ENCODE measurements at regions not wholly inside any gene's neighbourhood (a gene's known extent, or its start where the extent isn't known, plus 50 kb on each side); places are given as distances from the start of the nearest gene placed in this dataset.

GRCh38 chr18:24543795-24544498 is 83.5 kb downstream of the HRH4 start:
- no peaks in the 10 kb centered on the region for H3K27me3 Mint-ChIP-seq
- H3K79me2 ChIP-seq (ENCODE audit: control insufficient read depth, insufficient read depth, low read length) = no peaks in the 10 kb centered on the region
- intact Hi-C loops (cut with micrococcal nuclease) = no loop called here
- H3K4me3 ChIP-seq (ENCODE audit: control extremely low read depth in 1 of 5, extremely low read depth in 1 of 5, insufficient read depth in 1 of 5, low read depth in 2 of 5, low read length in 4 of 5) = no peak overlapping the region
- H4K20me1 ChIP-seq (ENCODE audit: control insufficient read depth, insufficient read depth, low read length, poor library complexity, severe bottlenecking) = no peaks in the 10 kb centered on the region
- no peaks in the 10 kb centered on the region for H3K4me1 ChIP-seq (ENCODE audit: control insufficient read depth in 2 of 2, insufficient read depth in 2 of 2, low read length in 2 of 2)
- ATAC-seq (ENCODE audit: low read depth) (no peak), DNase-seq (no peak)
- H3K4me3 Mint-ChIP-seq = no peak overlapping the region
- no peaks in the 10 kb centered on the region for H3K36me3 ChIP-seq (replicated peaks in 1 of 2; ENCODE audit: control extremely low read depth in 1 of 2, control insufficient read depth in 1 of 2, extremely low read depth in 1 of 2, insufficient read depth in 2 of 2, low read length in 1 of 2)
- no peak overlapping the region for H3K27ac ChIP-seq (ENCODE audit: low read length in 2 of 2)
- no peak overlapping the region for H3K9ac ChIP-seq (ENCODE audit: low read length)
- no peaks in the 10 kb centered on the region for H3K9me3 Mint-ChIP-seq (ENCODE audit: insufficient read depth)
- H3K9me3 ChIP-seq (ENCODE audit: control extremely low read depth in 1 of 3, control insufficient read depth in 2 of 3, insufficient read depth in 1 of 3, low read length in 2 of 3) = no peaks in the 10 kb centered on the region
- no peak overlapping the region for H2AFZ ChIP-seq (ENCODE audit: insufficient read depth, low read depth, low read length, poor library complexity, severe bottlenecking)
- TF ChIP-seq EZH2 (IDR thresholded peaks at IDR 0.05; ENCODE audit: borderline replicate concordance, insufficient read depth, low read depth, low read length, poor library complexity, severe bottlenecking) = no peak
- TF ChIP-seq CTCF (IDR thresholded peaks at IDR 0.05) = no peak
- H3K4me1 Mint-ChIP-seq = no peaks in the 10 kb centered on the region
- ChIA-PET CTCF (interaction anchor here (0.6 to 1.1 kb wide), 3 partner anchors 10 to 187 kb away, joined by 3 to 4 read pairs (median 3); no protein-coding TSS in a partner anchor), POLR2A (no interaction called here)
- no peak overlapping the region for H3K4me2 ChIP-seq (replicated peaks; ENCODE audit: low read depth, low read length, poor library complexity, severe bottlenecking)
- H3K27me3 ChIP-seq (replicated peaks in 1 of 4; ENCODE audit: control extremely low read depth in 1 of 4, control insufficient read depth in 3 of 4, insufficient read depth in 4 of 4, low read length in 3 of 4) = no peaks in the 10 kb centered on the region
- WGBS (ENCODE audit: insufficient coverage) = 95% methylated on average over 3 of the region's 6 CpGs
- H3K27ac Mint-ChIP-seq = no peak overlapping the region

GRCh38 chr18:24544949-24545348 is 84.5 kb downstream of the HRH4 start:
- H3K27ac ChIP-seq (ENCODE audit: low read length in 2 of 2) = no peak overlapping the region

More at GRCh38 chr18:24544949-24545348, 84.5 kb downstream of the HRH4 start:
- ChIA-PET POLR2A (no interaction called here), CTCF (interaction anchor here (1.1 kb wide), 1 partner anchor 9 kb away, joined by 3 read pairs; no protein-coding TSS in a partner anchor)
- H3K4me1 ChIP-seq (ENCODE audit: control insufficient read depth in 2 of 2, insufficient read depth in 2 of 2, low read length in 2 of 2) = no peaks in the 10 kb centered on the region
- no peaks in the 10 kb centered on the region for H4K20me1 ChIP-seq (ENCODE audit: control insufficient read depth, insufficient read depth, low read length, poor library complexity, severe bottlenecking)
- no peak overlapping the region for H3K9ac ChIP-seq (ENCODE audit: low read length)
- no peaks in the 10 kb centered on the region for H3K9me3 ChIP-seq (ENCODE audit: control extremely low read depth in 1 of 3, control insufficient read depth in 2 of 3, insufficient read depth in 1 of 3, low read length in 2 of 3)
- WGBS (ENCODE audit: insufficient coverage) = no CpG with 5 or more reads among the region's 4 CpGs
- no peaks in the 10 kb centered on the region for H3K27me3 ChIP-seq (replicated peaks in 1 of 4; ENCODE audit: control extremely low read depth in 1 of 4, control insufficient read depth in 3 of 4, insufficient read depth in 4 of 4, low read length in 3 of 4)
- no peaks in the 10 kb centered on the region for H3K79me2 ChIP-seq (ENCODE audit: control insufficient read depth, insufficient read depth, low read length)
- Mint-ChIP-seq H3K27me3 (no peaks in the 10 kb centered on the region), H3K4me1 (no peaks in the 10 kb centered on the region), H3K9me3 (ENCODE audit: insufficient read depth) (no peaks in the 10 kb centered on the region), H3K4me3 (no peak overlapping the region), H3K27ac (no peak overlapping the region)
- no peaks in the 10 kb centered on the region for H3K36me3 ChIP-seq (replicated peaks in 1 of 2; ENCODE audit: control extremely low read depth in 1 of 2, control insufficient read depth in 1 of 2, extremely low read depth in 1 of 2, insufficient read depth in 2 of 2, low read length in 1 of 2)
- no peak for DNase-seq
- H3K4me3 ChIP-seq (ENCODE audit: control extremely low read depth in 1 of 5, extremely low read depth in 1 of 5, insufficient read depth in 1 of 5, low read depth in 2 of 5, low read length in 4 of 5) = no peak overlapping the region
- intact Hi-C loops (cut with micrococcal nuclease) = no loop called here
- no peak overlapping the region for H3K4me2 ChIP-seq (replicated peaks; ENCODE audit: low read depth, low read length, poor library complexity, severe bottlenecking)
- ATAC-seq (ENCODE audit: low read depth) = no peak
- no peak for TF ChIP-seq CTCF (IDR thresholded peaks at IDR 0.05)
- H2AFZ ChIP-seq (ENCODE audit: insufficient read depth, low read depth, low read length, poor library complexity, severe bottlenecking) = no peak overlapping the region

Measured in B cell (primary cell).